ENCODE measurements at regions not wholly inside any gene's neighbourhood (a gene's known extent, or its start where the extent isn't known, plus 50 kb on each side); places are given as distances from the start of the nearest gene placed in this dataset.

GRCh38 chr15:46265664-46266347 lies 631.0 kb downstream of the SQOR start:
- WGBS, 10 experiments, result 0 to 74% (median 65%) methylated on average over 1 to 3 of the region's 3 CpGs; no CpG with 5 or more reads in 1 of the 10 experiments
- peaks cover 2 to 11% of the 10 kb centered on the region in 2 donors for H3K4me1 ChIP-seq (replicated peaks in 1 of 2)
- in situ Hi-C loops (cut with MboI; ENCODE audit: low pct_unique_long_range_greater_than_20kb in 2 of 9, low sequenced_read_pairs in 9 of 9, unreplicated experiment in 9 of 9), result no loop called here
- ATAC-seq (replicated peaks in 6 of 8), result peak in 1 of 8 experiments; percentile 20
- H3K27ac ChIP-seq, result no peak overlapping the region
- no peak overlapping the region for H3K4me3 ChIP-seq

DNA sequence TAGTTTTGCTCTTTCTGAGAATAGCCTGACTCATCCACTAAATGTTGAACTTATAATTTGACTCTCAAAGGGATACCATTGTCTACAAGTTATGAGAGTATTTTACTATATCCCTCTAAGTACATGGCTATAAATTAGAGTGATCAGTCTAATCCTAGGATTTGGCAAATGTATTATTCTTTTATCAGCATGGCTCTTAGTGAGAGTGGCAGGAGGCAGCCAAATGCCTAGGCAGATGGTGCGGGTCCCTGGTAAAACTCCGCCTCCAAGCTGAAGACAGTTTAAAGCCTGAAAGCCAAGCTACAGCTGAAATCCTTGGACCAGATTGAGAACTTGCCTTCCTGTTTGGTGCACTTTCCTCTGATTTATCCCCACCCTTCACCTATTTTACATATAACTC lies 631.8 kb downstream of the SQOR start:
- peaks cover 7 to 20% of the 10 kb centered on the region in 2 donors for H3K4me1 ChIP-seq (replicated peaks in 1 of 2)
- H3K27ac ChIP-seq, result no peak overlapping the region
- 0 to 100% (median 88%) methylated on average over 1 to 2 of the region's 2 CpGs; no CpG with 5 or more reads in 2 of the 10 experiments for WGBS, 10 experiments
- H3K4me3 ChIP-seq, result no peak overlapping the region
- in situ Hi-C loops (cut with MboI; ENCODE audit: low pct_unique_long_range_greater_than_20kb in 2 of 9, low sequenced_read_pairs in 9 of 9, unreplicated experiment in 9 of 9), result no loop called here
- ATAC-seq (replicated peaks in 6 of 8), result no peak

DNA sequence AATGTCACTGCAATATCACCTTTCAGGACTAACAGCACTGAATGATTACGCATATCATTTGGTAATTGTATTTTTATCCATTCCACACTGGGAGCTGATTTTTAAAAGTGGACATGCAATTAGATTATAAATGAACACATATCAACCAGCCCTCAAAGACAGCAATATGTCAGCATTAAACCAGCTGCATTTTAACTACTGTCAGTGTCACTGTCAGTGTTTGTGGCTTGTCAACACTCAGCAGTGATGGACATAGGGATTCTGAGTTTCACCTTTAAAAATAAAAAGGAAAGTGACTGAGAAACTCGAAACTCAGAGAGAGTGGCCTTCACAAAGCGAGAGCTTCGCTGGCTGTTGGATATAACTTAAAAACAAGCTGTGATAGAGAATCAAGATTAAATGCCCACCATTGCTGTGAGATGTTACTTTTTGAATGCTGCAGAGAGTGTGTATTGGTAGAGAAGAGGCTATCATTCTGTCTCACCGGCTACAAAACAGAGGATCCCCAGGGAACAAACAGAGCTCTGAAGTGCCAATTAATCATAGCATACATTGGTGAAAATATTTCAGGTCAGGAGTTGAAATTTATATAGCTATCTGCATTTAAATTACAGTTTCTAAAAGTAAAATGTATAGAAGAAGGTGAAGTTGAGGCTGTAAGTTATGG lies 635.8 kb downstream of the SQOR start:
- in situ Hi-C loops (cut with MboI; ENCODE audit: low pct_unique_long_range_greater_than_20kb in 2 of 9, low sequenced_read_pairs in 9 of 9, unreplicated experiment in 9 of 9), result no loop called here
- 0 to 92% (median 55%) methylated on average over 3 to 5 of the region's 5 CpGs; no CpG with 5 or more reads in 1 of the 10 experiments for WGBS, 10 experiments
- no peak overlapping the region for H3K27ac ChIP-seq

DNA sequence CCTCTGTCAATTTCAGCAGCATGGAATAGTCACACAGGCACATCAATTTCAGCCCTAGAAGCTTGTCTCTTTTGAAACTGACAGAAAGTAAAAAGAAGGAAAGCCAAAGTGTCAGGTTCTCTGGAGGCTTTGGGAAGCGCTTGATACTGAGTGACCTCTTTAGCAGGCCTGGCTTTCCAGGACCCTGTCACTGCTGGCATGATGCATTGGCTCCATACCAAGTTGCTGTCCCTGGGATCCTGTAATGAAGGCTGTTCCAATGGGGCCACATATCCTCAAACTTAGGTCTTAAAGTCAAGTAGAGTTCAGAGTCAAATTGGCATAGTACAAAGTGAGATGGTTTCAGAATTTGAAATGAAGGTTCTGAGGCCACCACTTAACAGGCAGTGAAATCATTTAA lies 640.9 kb downstream of the SQOR start:
- in situ Hi-C loops (cut with MboI; ENCODE audit: low pct_unique_long_range_greater_than_20kb in 2 of 9, low sequenced_read_pairs in 9 of 9, unreplicated experiment in 9 of 9), result no loop called here
- no peak overlapping the region for H3K4me3 ChIP-seq
- peaks cover 25 to 49% of the 10 kb centered on the region in 2 donors for H3K4me1 ChIP-seq (replicated peaks in 1 of 2)
- no peak overlapping the region for H3K27ac ChIP-seq
- WGBS, 10 experiments, result 14 to 100% (median 83%) methylated on average over 1 of the region's 1 CpG; no CpG with 5 or more reads in 6 of the 10 experiments
- no peak for ATAC-seq (replicated peaks in 6 of 8)

More for the DNA sequence above, 635.8 kb downstream of the SQOR start:
- H3K4me3 ChIP-seq, result no peak overlapping the region
- H3K4me1 ChIP-seq (replicated peaks in 1 of 2), result peaks cover 7 to 20% of the 10 kb centered on the region in 2 donors
- ATAC-seq (replicated peaks in 6 of 8), result peak in 4 of 8 experiments; percentile 31 to 78 (median 76)

DNA sequence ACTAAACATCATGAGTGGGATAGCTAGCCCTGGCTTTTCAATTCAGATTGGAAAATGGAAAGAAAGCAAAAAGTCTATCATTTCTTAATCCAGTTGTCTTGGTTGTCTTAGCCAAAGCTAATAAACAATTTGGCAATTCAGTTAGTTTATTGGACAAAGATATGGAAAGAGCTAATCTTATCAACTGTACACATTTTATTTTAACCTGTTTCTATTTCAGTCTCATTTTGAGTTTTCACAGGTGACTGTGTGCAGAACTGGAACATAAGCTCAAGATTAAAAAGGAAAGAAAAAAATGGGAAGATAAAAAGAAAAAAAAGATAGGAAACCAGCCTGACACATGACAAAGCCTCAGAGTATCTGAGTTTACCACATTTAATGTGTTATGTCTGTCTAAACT lies 642.6 kb downstream of the SQOR start:
- no peak overlapping the region for H3K4me3 ChIP-seq
- no peak for ATAC-seq (replicated peaks in 6 of 8)
- H3K27ac ChIP-seq, result no peak overlapping the region
- H3K4me1 ChIP-seq (replicated peaks in 1 of 2), result peaks cover 24 to 48% of the 10 kb centered on the region in 2 donors
- in situ Hi-C loops (cut with MboI; ENCODE audit: low pct_unique_long_range_greater_than_20kb in 2 of 9, low sequenced_read_pairs in 9 of 9, unreplicated experiment in 9 of 9), result no loop called here

GRCh38 chr15:46278062-46278461 lies 643.2 kb downstream of the SQOR start:
- WGBS, 10 experiments, result 18 to 68% (median 53%) methylated on average over 1 to 4 of the region's 5 CpGs; no CpG with 5 or more reads in 1 of the 10 experiments
- Histone ChIP-seq H3K4me3 (no peak overlapping the region), H3K27ac (no peak overlapping the region), H3K4me1 (replicated peaks in 1 of 2) (peaks cover 24 to 48% of the 10 kb centered on the region in 2 donors)
- peak in 5 of 8 experiments; percentile 77 to 84 (median 80) for ATAC-seq (replicated peaks in 6 of 8)
- in situ Hi-C loops (cut with MboI; ENCODE audit: low pct_unique_long_range_greater_than_20kb in 2 of 9, low sequenced_read_pairs in 9 of 9, unreplicated experiment in 9 of 9), result no loop called here

DNA sequence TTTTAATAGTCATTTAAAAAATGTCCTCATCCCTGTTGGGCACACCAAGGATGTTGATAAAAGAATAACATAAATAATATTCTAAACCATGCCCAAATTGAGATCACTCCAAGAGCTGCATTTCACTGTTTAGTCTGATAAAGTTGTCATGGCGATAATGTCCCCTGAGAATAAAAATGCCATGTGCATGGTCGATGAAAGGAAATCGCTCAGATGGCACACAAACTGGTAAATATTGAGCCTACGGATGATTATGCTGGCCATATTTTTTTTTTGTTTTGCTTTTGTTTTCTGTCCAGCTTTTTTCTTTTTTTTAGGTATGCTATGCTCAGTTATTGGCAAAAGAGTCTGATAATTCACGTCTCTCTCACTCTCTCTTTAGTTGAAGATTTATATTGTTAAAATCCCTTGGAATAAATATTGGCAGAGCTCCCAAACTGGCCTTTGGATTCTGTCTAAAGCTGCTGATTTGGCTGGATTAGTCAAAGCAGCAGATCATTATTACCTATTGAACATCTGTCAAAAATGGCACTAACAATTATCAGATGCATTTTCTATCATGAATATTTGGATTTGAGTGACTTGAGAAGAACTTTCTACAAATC lies 643.8 kb downstream of the SQOR start:
- in situ Hi-C loops (cut with MboI; ENCODE audit: low pct_unique_long_range_greater_than_20kb in 2 of 9, low sequenced_read_pairs in 9 of 9, unreplicated experiment in 9 of 9), result no loop called here
- H3K4me1 ChIP-seq (replicated peaks in 1 of 2), result peaks cover 24 to 48% of the 10 kb centered on the region in 2 donors
- 16 to 88% (median 61%) methylated on average over 1 to 5 of the region's 5 CpGs for WGBS, 10 experiments
- peak in 4 of 8 experiments; percentile 19 to 48 (median 32) for ATAC-seq (replicated peaks in 6 of 8)
- H3K27ac ChIP-seq, result no peak overlapping the region
- no peak overlapping the region for H3K4me3 ChIP-seq

GRCh38 chr15:46280762-46281542 lies 646.1 kb downstream of the SQOR start:
- peaks cover 24 to 48% of the 10 kb centered on the region in 2 donors for H3K4me1 ChIP-seq (replicated peaks in 1 of 2)
- WGBS, 10 experiments, result 0 to 79% (median 52%) methylated on average over 1 to 4 of the region's 4 CpGs; no CpG with 5 or more reads in 1 of the 10 experiments
- peak in 5 of 8 experiments; percentile 62 to 78 (median 73) for ATAC-seq (replicated peaks in 6 of 8)
- no peak overlapping the region for H3K4me3 ChIP-seq
- no peak overlapping the region for H3K27ac ChIP-seq
- in situ Hi-C loops (cut with MboI; ENCODE audit: low pct_unique_long_range_greater_than_20kb in 2 of 9, low sequenced_read_pairs in 9 of 9, unreplicated experiment in 9 of 9), result no loop called here

DNA sequence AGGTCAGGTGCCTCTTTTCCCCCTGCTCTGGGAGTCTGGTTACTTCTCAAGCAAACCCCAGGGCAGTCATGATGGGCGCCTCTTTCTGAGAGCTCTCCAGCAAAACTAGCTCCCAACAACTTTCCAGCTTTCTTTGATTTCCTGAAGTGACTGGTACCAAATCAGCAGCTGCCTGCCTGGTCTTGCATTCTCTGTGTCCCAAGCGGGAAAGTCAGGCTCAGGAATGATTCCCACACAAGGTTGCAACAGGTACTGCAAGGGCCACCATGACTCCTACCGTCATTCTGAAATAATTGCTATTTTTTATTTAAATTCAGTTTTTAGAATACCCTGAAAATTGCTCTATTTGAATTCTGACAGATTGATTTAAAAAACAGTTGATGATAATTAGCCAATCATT lies 658.7 kb downstream of the SQOR start:
- in situ Hi-C loops (cut with MboI; ENCODE audit: low pct_unique_long_range_greater_than_20kb in 2 of 9, low sequenced_read_pairs in 9 of 9, unreplicated experiment in 9 of 9), result no loop called here
- no peak for ATAC-seq (replicated peaks in 6 of 8)
- H3K4me1 ChIP-seq (replicated peaks in 1 of 2), result peaks cover 0 to 2% of the 10 kb centered on the region in 2 donors
- 0 to 97% (median 78%) methylated on average over 1 to 3 of the region's 3 CpGs; no CpG with 5 or more reads in 2 of the 10 experiments for WGBS, 10 experiments
- H3K4me3 ChIP-seq, result no peak overlapping the region
- no peak overlapping the region for H3K27ac ChIP-seq

DNA sequence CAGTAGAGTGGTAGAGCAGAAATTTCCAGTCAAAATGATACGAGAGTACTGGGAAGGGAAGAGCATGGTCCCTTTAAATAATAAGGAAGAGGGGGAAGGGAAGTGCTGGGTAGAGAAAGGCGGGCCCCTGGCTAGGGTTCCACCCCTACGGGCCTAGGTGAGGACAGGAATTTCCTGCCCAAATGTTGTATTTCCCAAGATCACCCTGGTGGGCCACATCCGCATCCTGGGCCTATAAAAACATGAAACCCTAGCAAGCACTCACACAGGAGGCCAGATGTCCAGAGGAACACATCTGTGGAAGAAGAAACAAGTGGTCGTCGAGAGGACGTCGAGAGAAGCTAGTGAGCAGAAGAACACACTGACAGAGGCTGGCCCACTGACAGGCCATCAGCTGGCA lies 661.2 kb downstream of the SQOR start:
- Histone ChIP-seq H3K27ac (no peak overlapping the region), H3K4me3 (no peak overlapping the region), H3K4me1 (replicated peaks in 1 of 2) (peaks cover 0 to 4% of the 10 kb centered on the region in 2 donors)
- no peak for ATAC-seq (replicated peaks in 6 of 8)
- in situ Hi-C loops (cut with MboI; ENCODE audit: low pct_unique_long_range_greater_than_20kb in 2 of 9, low sequenced_read_pairs in 9 of 9, unreplicated experiment in 9 of 9), result no loop called here
- 0 to 93% (median 53%) methylated on average over 2 to 8 of the region's 8 CpGs; no CpG with 5 or more reads in 2 of the 10 experiments for WGBS, 10 experiments

- in situ Hi-C loops (cut with MboI; ENCODE audit: low pct_unique_long_range_greater_than_20kb in 2 of 9, low sequenced_read_pairs in 9 of 9, unreplicated experiment in 9 of 9), result no loop called here
- peaks cover 0 to 4% of the 10 kb centered on the region in 2 donors for H3K4me1 ChIP-seq (replicated peaks in 1 of 2)
- ATAC-seq (replicated peaks in 6 of 8), result peak in 1 of 8 experiments; percentile 7
- WGBS, 10 experiments, result 13 to 100% (median 57%) methylated on average over 1 to 2 of the region's 2 CpGs; no CpG with 5 or more reads in 3 of the 10 experiments
- no peak overlapping the region for H3K27ac ChIP-seq
- H3K4me3 ChIP-seq, result no peak overlapping the region
Measured at GRCh38 chr15:46296797-46297196, 662.0 kb downstream of the SQOR start.

GRCh38 chr15:46297766-46298165 lies 662.9 kb downstream of the SQOR start:
- in situ Hi-C loops (cut with MboI; ENCODE audit: low pct_unique_long_range_greater_than_20kb in 2 of 9, low sequenced_read_pairs in 9 of 9, unreplicated experiment in 9 of 9), result no loop called here
- Histone ChIP-seq H3K27ac (no peak overlapping the region), H3K4me3 (no peak overlapping the region), H3K4me1 (replicated peaks in 1 of 2) (peaks cover 0 to 4% of the 10 kb centered on the region in 2 donors)
- WGBS, 10 experiments, result 10 to 88% (median 66%) methylated on average over 2 to 3 of the region's 3 CpGs
- ATAC-seq (replicated peaks in 6 of 8), result no peak

All from motor neuron (in vitro differentiated cells).